HK-2 (cell line): ENCODE measurements at regions not wholly inside any gene's neighbourhood (a gene's known extent, or its start where the extent isn't known, plus 50 kb on each side); places are given as distances from the start of the nearest gene placed in this dataset.
A peak's percentile ranks its signal among the peaks of the same experiment; 100 is the strongest.

ENCODE experiments used
- DNase-seq: peaks from one replicate; pipeline ENCODE4 v3.0.0-alpha.2; 2018; ENCODE audit not compliant: unreplicated experiment

GRCh38 chr6:77403424-77403823 is 59.9 kb downstream of the HTR1B start:
- no peak for DNase-seq

- no peak for DNase-seq
Measured at GRCh38 chr6:77401231-77401630, 62.1 kb downstream of the HTR1B start.

- DNase-seq = no peak
Measured at GRCh38 chr6:77397561-77397960, 65.7 kb downstream of the HTR1B start.

DNA sequence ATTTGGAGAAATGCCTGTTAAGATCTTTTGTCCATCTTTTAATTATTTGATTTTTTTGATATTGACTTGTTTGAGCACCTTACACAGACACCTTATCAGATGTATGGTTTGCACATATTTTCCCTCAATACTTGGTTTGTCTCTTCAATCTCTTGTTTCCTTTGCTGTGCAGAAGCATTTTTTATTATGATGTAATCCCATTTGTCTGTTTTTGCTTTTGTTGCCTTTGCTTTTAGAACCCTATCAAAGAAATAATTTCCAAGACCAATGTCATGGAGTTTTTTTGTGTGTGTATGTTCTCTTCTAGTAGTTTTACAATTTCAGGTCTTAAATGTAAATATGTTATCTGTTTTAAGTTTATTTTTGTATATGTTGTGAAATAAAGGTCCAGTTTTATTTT is 73.9 kb downstream of the HTR1B start:
- no peak for DNase-seq

DNA sequence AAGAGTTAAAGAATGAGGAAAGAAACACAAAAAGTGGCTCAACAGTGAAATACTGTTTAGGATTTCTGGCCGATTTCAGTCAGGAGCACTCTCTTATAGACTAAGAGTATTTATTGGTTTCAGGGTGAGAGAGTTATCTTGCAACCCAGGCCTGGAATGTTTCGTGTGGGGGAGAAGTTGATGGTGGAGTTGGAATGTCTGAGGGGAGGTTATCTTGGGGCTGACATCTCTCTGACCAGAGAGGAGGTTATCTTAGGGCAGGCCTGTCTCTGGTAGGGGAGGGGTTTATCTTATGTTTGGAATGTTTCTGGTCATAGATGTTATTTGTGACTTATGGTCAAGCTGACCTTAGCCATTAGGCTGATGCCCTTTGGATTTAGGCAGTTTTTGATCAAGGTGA is 80.3 kb downstream of the HTR1B start:
- no peak for DNase-seq

GRCh38 chr6:77373955-77374354 is 89.3 kb downstream of the HTR1B start:
- no peak for DNase-seq

DNA sequence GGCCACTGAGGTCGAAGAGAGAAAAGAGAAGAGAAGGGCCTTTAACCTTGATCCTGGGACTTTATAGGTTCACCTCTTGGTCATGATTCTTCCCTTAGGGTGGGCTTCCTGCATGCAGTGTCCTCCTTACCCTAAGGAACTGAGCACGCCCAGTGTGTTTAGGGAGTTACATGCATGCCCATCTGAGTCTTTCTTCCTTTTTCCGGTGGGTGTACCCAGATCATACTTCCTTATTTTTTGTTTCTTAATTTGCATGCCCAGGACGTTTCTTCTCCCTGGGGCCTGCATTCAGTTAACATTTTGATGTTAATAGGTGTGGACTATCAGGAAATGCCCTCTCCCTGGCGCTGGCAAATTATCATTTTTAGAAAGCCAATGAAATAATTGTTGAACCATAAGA is 91.5 kb downstream of the HTR1B start:
- DNase-seq = no peak

DNA sequence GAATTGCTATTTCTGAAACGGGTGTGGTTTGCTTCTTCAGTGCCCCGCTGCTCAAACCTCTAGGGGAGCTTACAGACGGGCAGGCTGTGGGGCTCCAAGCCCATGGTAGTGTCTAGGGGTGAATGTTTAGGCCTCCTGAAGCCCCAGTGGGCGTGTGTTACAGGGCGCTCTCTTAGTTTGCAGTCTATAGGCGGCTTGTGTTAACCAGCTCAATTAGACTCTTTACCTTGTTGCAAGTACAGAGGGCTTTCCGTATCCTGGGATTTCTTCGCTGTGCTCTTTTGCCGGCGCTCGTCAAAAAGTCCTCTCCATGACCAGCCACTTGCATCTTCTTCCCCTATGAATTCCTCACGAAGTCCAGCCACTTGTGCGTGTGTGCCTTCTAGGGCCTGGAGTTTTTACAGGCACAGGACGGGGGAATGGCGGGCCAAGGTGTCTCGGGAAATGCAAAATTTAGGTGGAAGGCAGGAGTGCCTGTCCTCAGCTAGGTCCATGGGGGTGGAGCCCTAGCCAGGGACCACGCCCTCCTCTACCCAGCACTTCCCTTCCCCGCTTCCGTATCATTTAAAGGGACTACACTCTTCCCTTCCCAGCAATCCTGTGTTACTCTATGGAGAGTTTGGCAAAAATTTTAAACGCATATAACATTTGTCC is 94.5 kb downstream of the HTR1B start:
- DNase-seq = peak; percentile 27

GRCh38 chr6:77366798-77367197 is 96.5 kb downstream of the HTR1B start:
- no peak for DNase-seq

- DNase-seq = no peak
Measured at GRCh38 chr6:77363702-77364101, 99.6 kb downstream of the HTR1B start.

- DNase-seq = no peak
Measured at GRCh38 chr6:77362055-77362454, 101.2 kb downstream of the HTR1B start.

GRCh38 chr6:77361018-77361417 is 102.3 kb downstream of the HTR1B start:
- no peak for DNase-seq

- no peak for DNase-seq
Measured at GRCh38 chr6:77356821-77357220, 106.5 kb downstream of the HTR1B start.

DNA sequence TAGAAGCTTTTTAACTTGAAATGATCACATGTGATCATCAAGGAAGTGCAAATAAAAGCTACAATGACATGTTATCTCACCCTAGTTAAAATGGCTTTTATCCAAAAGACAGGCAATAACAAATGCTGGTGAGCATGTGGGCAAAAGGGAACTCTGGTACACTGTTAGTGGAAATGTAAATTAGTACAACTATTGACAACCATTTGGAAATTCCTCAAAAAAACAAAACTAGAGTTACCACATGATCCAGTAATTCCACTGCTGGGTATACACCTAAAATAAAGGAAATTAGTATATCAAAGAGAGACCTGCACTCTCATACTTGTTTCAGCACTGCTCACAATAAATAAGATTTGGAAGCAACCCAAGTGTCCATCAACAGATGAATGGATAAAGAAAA is 108.7 kb downstream of the HTR1B start:
- no peak for DNase-seq

GRCh38 chr6:77353129-77353528 is 110.2 kb downstream of the HTR1B start:
- DNase-seq = no peak

DNA sequence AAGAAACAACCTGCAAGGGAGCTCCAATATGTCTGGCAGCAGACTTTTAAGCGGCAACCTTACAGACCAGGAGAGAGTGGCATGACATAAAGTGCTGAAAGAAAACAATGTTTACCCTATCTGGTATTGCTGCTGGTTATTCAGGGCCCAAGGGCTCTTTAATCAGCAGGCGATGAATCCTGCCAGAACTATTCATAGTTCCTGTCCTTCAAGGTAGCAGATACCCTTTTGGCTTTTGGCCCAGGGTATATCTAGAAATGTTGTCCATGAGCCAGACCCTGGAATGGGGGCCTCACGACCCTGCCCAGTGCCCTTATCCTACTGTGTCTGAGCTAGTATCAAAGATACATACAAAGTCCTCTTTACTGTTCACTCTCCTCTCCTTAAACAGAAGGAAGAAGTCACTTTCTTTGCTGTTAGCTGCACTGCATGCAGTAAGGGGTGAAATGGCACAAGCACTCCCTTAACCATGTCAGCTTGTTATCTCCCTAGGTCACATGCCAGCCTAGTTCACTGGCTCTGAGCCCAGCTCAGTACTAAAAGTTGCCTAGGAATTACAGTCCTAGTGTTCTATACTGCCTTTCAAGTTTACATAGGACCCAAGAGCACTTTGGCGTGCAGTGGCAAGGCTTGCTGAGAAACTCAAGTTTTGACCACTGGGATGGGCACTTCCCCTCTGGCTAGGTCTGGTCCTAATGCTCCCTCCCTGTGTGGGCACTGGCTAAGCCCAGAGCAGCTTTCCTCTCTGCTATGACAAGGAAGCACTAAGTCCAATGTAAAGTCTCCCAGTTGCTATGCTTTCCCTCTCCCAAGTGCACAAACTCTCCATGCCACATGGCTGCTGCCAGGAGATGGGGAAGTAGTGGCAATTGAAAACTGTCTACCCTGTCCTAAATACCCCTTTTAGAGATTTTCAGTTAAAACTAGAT is 122.0 kb downstream of the HTR1B start:
- no peak for DNase-seq

DNA sequence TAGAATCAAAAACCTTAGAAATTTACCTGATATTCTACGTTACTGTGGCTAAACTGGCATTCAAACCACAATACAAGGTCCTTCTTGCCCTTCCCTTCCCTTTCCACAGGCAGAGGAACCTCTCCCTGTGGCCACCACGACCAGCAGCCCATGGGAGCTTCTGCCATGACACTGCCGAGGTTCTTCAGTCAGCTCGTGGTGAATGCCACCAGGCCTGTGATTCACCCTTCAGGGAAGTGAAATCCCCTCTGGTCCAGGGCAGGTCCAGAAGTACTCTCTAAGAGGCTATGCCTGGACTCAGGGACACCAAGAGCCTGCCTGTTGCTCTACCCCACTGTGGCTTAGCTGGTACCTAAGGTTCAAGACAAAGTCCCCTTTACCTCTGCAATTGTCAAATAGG is 123.0 kb downstream of the HTR1B start:
- DNase-seq = no peak

- no peak for DNase-seq
Measured at GRCh38 chr6:77339926-77340325, 123.4 kb downstream of the HTR1B start.

GRCh38 chr6:77337392-77337791 is 125.9 kb downstream of the HTR1B start:
- DNase-seq = no peak

DNA sequence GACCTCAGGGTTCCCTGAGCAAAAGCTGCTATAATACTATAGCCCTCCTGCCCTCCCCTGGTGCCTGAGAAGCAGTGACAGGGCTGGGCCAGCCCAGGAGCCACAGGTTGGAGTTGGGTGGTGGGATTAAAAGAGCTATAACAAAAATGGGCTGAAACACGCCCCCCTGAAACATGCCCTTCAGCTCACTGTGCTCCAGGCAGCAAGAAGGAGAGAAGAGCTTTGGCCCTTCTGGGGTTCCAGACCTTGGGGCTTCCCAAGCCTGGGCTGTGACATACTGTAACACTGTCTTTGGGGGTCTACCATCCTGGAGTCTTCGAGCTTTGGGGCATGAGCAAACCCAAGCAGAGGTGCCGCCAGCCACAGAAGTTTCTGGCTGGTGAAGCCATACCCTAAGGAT is 129.2 kb downstream of the HTR1B start:
- DNase-seq = no peak

DNA sequence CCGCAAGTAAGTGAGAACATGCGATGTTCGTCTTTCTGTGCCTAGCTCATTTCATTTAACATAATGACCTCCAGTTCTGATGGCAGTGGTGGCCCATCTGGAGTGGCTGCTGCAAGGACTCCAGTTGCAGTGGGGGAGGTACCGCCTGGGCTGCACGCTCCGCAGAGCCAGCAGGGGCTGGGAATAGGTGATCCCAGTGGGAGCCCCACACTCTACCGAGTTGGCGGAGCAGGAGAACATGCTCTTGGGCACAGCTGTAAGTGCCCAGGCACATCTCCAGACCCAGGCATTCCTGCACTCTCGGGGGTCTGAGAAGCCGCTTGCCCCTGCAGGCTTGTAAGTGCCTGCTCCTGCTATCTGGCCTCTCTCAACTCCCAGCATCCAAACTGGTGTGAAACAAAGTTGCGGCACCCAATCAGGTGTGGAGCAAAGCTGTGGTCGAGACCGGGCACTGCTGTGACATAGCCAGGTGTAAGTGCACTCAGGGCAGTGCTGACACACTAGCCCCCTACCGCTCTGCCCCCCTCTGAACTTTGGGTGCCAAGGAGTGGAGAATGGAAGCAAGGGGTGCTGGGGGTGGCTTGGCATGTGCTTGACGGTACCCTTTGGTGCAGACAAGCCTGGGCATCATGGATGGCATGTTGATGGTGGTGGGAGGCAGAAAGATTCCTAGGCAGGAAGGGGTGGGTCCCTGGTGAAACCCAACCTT is 130.2 kb downstream of the HTR1B start:
- no peak for DNase-seq

- no peak for DNase-seq
Measured at GRCh38 chr6:77326711-77327110, 136.6 kb downstream of the HTR1B start.

DNA sequence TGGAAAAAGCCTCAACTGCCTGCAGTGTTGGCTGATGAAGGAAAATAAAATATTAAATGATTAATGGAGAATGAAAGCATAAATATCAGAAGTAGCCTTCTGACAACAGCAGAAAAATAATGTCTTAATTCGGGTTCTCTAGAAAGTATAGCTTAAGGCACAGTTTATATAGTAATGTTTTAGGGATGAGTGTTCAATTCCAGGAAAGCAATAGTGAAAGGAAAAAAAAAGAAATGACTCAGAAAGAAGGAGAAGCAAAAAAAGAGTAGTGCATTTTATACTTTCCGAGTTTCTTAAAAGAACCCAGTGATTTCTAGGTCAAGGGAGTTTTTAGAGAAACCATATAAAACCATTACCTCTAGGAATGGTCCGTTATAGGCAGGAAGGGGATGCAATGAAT is 137.3 kb downstream of the HTR1B start:
- DNase-seq = no peak
